Prostate gland (tissue), 2 donors: ENCODE measurements at regions not wholly inside any gene's neighbourhood (a gene's known extent, or its start where the extent isn't known, plus 50 kb on each side); places are given as distances from the start of the nearest gene placed in this dataset.
A peak's percentile ranks its signal among the peaks of the same experiment; 100 is the strongest.

Experiments
- CTCF ChIP-seq, 4 experiments: fragments of 200-600 bp in 2 of 4; fragments of 450-650 bp in 2 of 4; sonication (generic) in 2 of 4; IDR thresholded peaks; 1 replicate in 3 of 4; 2 replicates in 1 of 4; pipeline ENCODE4 v1.5.1; 2016 to 2019; ENCODE audit warnings: antibody characterized with exemption in 4 of 4, mild to moderate bottlenecking in 2 of 4, moderate library complexity in 2 of 4
- POLR2A ChIP-seq: fragments of 450-650 bp; IDR thresholded peaks from one replicate; pipeline ENCODE4 v1.6.1; 2016; ENCODE audit warnings: antibody characterized with exemption, mild to moderate bottlenecking
- POLR2AphosphoS5 ChIP-seq: sonication (generic); formaldehyde crosslinking; IDR thresholded peaks from one replicate; pipeline ENCODE4 v1.6.1; 2017; ENCODE audit warnings: antibody characterized with exemption

GRCh38 chr15:60179786-60180391, 175.8 kb downstream of the FOXB1 start:
- TF ChIP-seq CTCF (IDR thresholded peaks at IDR 0.05) (peak; percentile 51 to 68 (median 62)), POLR2A (no peak), POLR2AphosphoS5 (no peak)
